Kidney (tissue), 13 donors: ENCODE measurements at regions not wholly inside any gene's neighbourhood (a gene's known extent, or its start where the extent isn't known, plus 50 kb on each side); places are given as distances from the start of the nearest gene placed in this dataset.

Experiments
- DNase-seq, 5 donors: peaks; one replicate each; pipeline ENCODE4 v3.0.0-alpha.2; 2013 to 2020
- FAIRE-seq: peaks from 2 replicates; lab custom pipeline; 2012; peaks lifted over from hg19 to GRCh38; lab: Jason Lieb, UNC
- H3K27ac ChIP-seq, 2 donors: one replicate each; pipeline ENCODE4 v1.7.0; 2013; ENCODE audit warnings: low read depth in 2 of 2, low read length in 2 of 2, inconsistent platforms in 1 of 2
- H3K27me3 ChIP-seq: one replicate; pipeline ENCODE4 v1.7.1; 2013; ENCODE audit warnings: low read length, inconsistent platforms; ENCODE audit not compliant: control insufficient read depth, insufficient read depth
- H3K36me3 ChIP-seq, 3 donors: one replicate each; pipeline versions ENCODE4 v1.7.0 to v1.7.1; 2013; ENCODE audit warnings: low read length in 3 of 3, control low read depth in 1 of 3, inconsistent platforms in 1 of 3; ENCODE audit not compliant: insufficient read depth in 3 of 3, control insufficient read depth in 2 of 3
- H3K4me1 ChIP-seq, 3 donors: one replicate each; pipeline versions ENCODE4 v1.7.0 to v1.7.1; 2013; ENCODE audit warnings: low read length in 3 of 3, inconsistent platforms in 1 of 3, low read depth in 1 of 3; ENCODE audit not compliant: control insufficient read depth in 2 of 3, insufficient read depth in 2 of 3
- H3K4me3 ChIP-seq, 3 donors: one replicate each; pipeline versions ENCODE4 v1.7.0 to v1.8.1; 2013; ENCODE audit warnings: low read length in 3 of 3, control low read depth in 1 of 3, inconsistent platforms in 1 of 3
- H3K9ac ChIP-seq, 3 donors: one replicate each; pipeline versions ENCODE4 v1.7.0 to v1.7.1; 2013; ENCODE audit warnings: low read length in 3 of 3, control low read depth in 1 of 3, inconsistent platforms in 1 of 3
- H3K9me3 ChIP-seq, 3 donors: one replicate each; pipeline versions ENCODE4 v1.7.0 to v1.7.1; 2013; ENCODE audit warnings: low read length in 3 of 3, control low read depth in 1 of 3, inconsistent platforms in 1 of 3; ENCODE audit not compliant: control insufficient read depth in 2 of 3, insufficient read depth in 1 of 3
- CTCF ChIP-seq: IDR thresholded peaks from 3 replicates; pipeline ENCODE4 v1.5.1; 2012; ENCODE audit warnings: mild to moderate bottlenecking, moderate library complexity, borderline replicate concordance; ENCODE audit not compliant: insufficient read depth; ENCODE audit errors: extremely low read depth
- intact Hi-C: fragments of 100-400 bp; cut with DNase I; formaldehyde crosslinking; loops from one replicate; pipeline ENCODE4 v1.11.1; 2022
- donor health status: control.
- donor health status: control.
- donor health status: control.
- donor health status: control.
- donor health status: control.
- donor health status: DM: yes; HTN: yes; CAD: no.
- donor health status: Normal renal cell carcinoma (clear cell type).

- H3K27ac ChIP-seq = no peak overlapping the region
- H3K9me3 ChIP-seq = no peaks in the 10 kb centered on the region
- H3K27me3 ChIP-seq = no peaks in the 10 kb centered on the region
- no peaks in the 10 kb centered on the region for H3K36me3 ChIP-seq
- intact Hi-C loops = no loop called here
- no peaks in the 10 kb centered on the region for H3K4me1 ChIP-seq
- FAIRE-seq (no peak), DNase-seq (no peak)
- H3K9ac ChIP-seq = no peak overlapping the region
- H3K4me3 ChIP-seq = no peak overlapping the region
- TF ChIP-seq CTCF = no peak
Measured at GRCh38 chr11:92071660-92072059, 153.0 kb upstream of the FAT3 start.

DNA sequence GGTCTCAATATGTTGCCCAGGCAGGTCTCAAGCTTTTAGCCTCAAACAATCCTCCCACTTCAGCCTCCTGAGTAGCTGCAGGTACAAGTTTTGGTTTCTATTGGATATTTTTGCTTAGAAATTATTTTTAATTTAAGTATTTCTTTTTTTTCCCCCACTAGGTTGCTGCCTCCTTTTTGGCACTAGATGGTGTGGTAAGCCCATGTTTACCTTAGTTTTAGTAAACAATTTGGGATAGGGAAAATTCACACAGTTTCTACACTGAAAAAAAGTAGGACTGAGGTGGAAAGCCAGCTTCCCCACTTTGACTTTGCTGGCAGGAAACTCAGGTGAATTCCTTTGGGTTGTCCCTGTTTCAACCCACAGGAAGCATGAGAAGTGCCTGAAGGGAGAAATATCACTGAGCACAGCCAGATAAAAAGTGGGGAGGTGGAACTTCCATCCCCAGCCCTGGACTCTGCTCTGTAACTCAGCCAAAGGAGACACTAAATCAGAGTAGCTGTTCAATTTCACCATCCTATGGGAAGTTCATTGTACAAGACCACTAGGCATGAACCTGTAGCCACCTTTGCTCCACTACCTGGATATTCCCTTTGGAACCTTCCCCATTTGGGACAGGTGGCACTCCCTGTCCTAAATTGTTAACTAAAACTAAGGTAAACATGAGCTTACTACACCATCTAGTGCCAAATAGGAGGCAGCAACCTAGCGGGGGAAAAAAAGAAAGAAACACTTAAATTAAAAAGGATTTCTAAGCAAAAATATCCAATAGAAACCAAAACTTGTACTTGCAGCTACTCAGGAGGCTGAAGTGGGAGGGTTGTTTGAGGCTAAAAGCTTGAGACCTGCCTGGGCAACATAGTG, 154.4 kb upstream of the FAT3 start:
- TF ChIP-seq CTCF = no peak
- Histone ChIP-seq H3K36me3 (no peaks in the 10 kb centered on the region), H3K4me1 (no peaks in the 10 kb centered on the region), H3K9me3 (no peaks in the 10 kb centered on the region), H3K27ac (no peak overlapping the region), H3K9ac (no peak overlapping the region), H3K4me3 (no peak overlapping the region), H3K27me3 (no peaks in the 10 kb centered on the region)
- no peak for DNase-seq
- no peak for FAIRE-seq
- intact Hi-C loops = no loop called here

GRCh38 chr11:92067016-92067415, 157.6 kb upstream of the FAT3 start:
- no peaks in the 10 kb centered on the region for H3K27me3 ChIP-seq
- no peak for TF ChIP-seq CTCF
- no peaks in the 10 kb centered on the region for H3K4me1 ChIP-seq
- no peak overlapping the region for H3K9ac ChIP-seq
- no peak overlapping the region for H3K27ac ChIP-seq
- no peaks in the 10 kb centered on the region for H3K9me3 ChIP-seq
- no peaks in the 10 kb centered on the region for H3K36me3 ChIP-seq
- FAIRE-seq (no peak), DNase-seq (no peak)
- H3K4me3 ChIP-seq = no peak overlapping the region
- intact Hi-C loops = no loop called here
